HepG2 (cell line): ENCODE measurements at regions not wholly inside any gene's neighbourhood (a gene's known extent, or its start where the extent isn't known, plus 50 kb on each side); places are given as distances from the start of the nearest gene placed in this dataset.

Experiments used
- CAMTA2 ChIP-seq: sonication (generic); formaldehyde crosslinking; IDR thresholded peaks from 2 replicates; pipeline ENCODE4 v1.4.0; 2020; ENCODE audit warnings: mild to moderate bottlenecking, missing genetic modification reagents, borderline replicate concordance
- CC2D1A ChIP-seq: sonication (generic); formaldehyde crosslinking; IDR thresholded peaks from 2 replicates; pipeline ENCODE4 v1.8.1; 2023; ENCODE audit warnings: mild to moderate bottlenecking, missing genetic modification reagents
- ISL2 ChIP-seq: sonication (generic); formaldehyde crosslinking; IDR thresholded peaks from 2 replicates; pipeline ENCODE4 v1.5.0; 2020; ENCODE audit warnings: missing genetic modification reagents
- KAT7 ChIP-seq: IDR thresholded peaks from 2 replicates; pipeline ENCODE4 v1.6.1; 2018; ENCODE audit warnings: borderline replicate concordance, missing compliant biosample characterization
- KLF11 ChIP-seq: IDR thresholded peaks from 2 replicates; pipeline ENCODE4 v1.6.1; 2016; ENCODE audit warnings: missing compliant biosample characterization
- NONO ChIP-seq, 2 experiments: fragments of 450-650 bp in 1 of 2; sonication (generic) in 1 of 2; formaldehyde crosslinking in 1 of 2; IDR thresholded peaks in 1 of 2; conservative IDR thresholded peaks in 1 of 2; 2 replicates each; pipeline versions ENCODE4 v1.6.1 to v1.8.0; 2017 to 2022; ENCODE audit warnings: mild to moderate bottlenecking in 1 of 2, missing genetic modification reagents in 1 of 2, moderate library complexity in 1 of 2
- SMARCE1 ChIP-seq: fragments of 450-650 bp; IDR thresholded peaks from 2 replicates; pipeline ENCODE4 v1.6.1; 2017; ENCODE audit warnings: borderline replicate concordance
- TBP ChIP-seq: sonication (generic); formaldehyde crosslinking; IDR thresholded peaks from 2 replicates; pipeline ENCODE4 v1.5.0; 2020; ENCODE audit warnings: missing genetic modification reagents
- ZNF12 ChIP-seq: sonication (generic); formaldehyde crosslinking; IDR thresholded peaks from 2 replicates; pipeline ENCODE4 v1.5.0; 2020; ENCODE audit warnings: missing genetic modification reagents
- ZNF224 ChIP-seq: sonication (generic); formaldehyde crosslinking; IDR thresholded peaks from 2 replicates; pipeline ENCODE4 v1.5.0; 2020; ENCODE audit warnings: mild to moderate bottlenecking, missing genetic modification reagents
- ZNF337 ChIP-seq: sonication (generic); formaldehyde crosslinking; IDR thresholded peaks from 2 replicates; pipeline ENCODE4 v1.5.1; 2020; ENCODE audit warnings: missing genetic modification reagents, low read depth, mild to moderate bottlenecking, borderline replicate concordance
- ZNF33A ChIP-seq: sonication (generic); formaldehyde crosslinking; IDR thresholded peaks from 2 replicates; pipeline ENCODE4 v1.5.1; 2020; ENCODE audit warnings: missing genetic modification reagents, mild to moderate bottlenecking, moderate library complexity, borderline replicate concordance
- ZNF549 ChIP-seq: sonication (generic); formaldehyde crosslinking; IDR thresholded peaks from 2 replicates; pipeline ENCODE4 v1.5.0; 2020; ENCODE audit warnings: missing genetic modification reagents
- ZNF556 ChIP-seq: sonication (generic); formaldehyde crosslinking; IDR thresholded peaks from 2 replicates; pipeline ENCODE4 v1.4.0; 2020; ENCODE audit warnings: mild to moderate bottlenecking, missing genetic modification reagents, borderline replicate concordance
- ZNF703 ChIP-seq: sonication (generic); formaldehyde crosslinking; IDR thresholded peaks from 2 replicates; pipeline ENCODE4 v1.5.1; 2020; ENCODE audit warnings: missing genetic modification reagents, mild to moderate bottlenecking, moderate library complexity, borderline replicate concordance
- ZNF772 ChIP-seq: sonication (generic); formaldehyde crosslinking; IDR thresholded peaks from 2 replicates; pipeline ENCODE4 v1.5.0; 2020; ENCODE audit warnings: mild to moderate bottlenecking, missing genetic modification reagents
- ZNF776 ChIP-seq: sonication (generic); formaldehyde crosslinking; IDR thresholded peaks from 2 replicates; pipeline ENCODE4 v1.4.0; 2020; ENCODE audit warnings: mild to moderate bottlenecking, missing genetic modification reagents
- ZNF878 ChIP-seq: sonication (generic); formaldehyde crosslinking; IDR thresholded peaks from 2 replicates; pipeline ENCODE4 v1.8.1; 2023; ENCODE audit warnings: mild to moderate bottlenecking, missing genetic modification reagents, moderate library complexity
- TF ChIP-seq, protein P1 (sequence below): sonication (generic); formaldehyde crosslinking; IDR thresholded peaks from 2 replicates; pipeline ENCODE4 v1.5.0; 2020; ENCODE audit warnings: missing genetic modification reagents
- TF ChIP-seq, protein P2 (sequence below): sonication (generic); formaldehyde crosslinking; IDR thresholded peaks from 2 replicates; pipeline ENCODE4 v1.5.0; 2020; ENCODE audit warnings: mild to moderate bottlenecking, low read depth, missing genetic modification reagents, borderline replicate concordance
- TF ChIP-seq, protein P3 (sequence below): sonication (generic); formaldehyde crosslinking; IDR thresholded peaks from 2 replicates; pipeline ENCODE4 v1.4.0; 2020; ENCODE audit warnings: mild to moderate bottlenecking, missing genetic modification reagents

DNA sequence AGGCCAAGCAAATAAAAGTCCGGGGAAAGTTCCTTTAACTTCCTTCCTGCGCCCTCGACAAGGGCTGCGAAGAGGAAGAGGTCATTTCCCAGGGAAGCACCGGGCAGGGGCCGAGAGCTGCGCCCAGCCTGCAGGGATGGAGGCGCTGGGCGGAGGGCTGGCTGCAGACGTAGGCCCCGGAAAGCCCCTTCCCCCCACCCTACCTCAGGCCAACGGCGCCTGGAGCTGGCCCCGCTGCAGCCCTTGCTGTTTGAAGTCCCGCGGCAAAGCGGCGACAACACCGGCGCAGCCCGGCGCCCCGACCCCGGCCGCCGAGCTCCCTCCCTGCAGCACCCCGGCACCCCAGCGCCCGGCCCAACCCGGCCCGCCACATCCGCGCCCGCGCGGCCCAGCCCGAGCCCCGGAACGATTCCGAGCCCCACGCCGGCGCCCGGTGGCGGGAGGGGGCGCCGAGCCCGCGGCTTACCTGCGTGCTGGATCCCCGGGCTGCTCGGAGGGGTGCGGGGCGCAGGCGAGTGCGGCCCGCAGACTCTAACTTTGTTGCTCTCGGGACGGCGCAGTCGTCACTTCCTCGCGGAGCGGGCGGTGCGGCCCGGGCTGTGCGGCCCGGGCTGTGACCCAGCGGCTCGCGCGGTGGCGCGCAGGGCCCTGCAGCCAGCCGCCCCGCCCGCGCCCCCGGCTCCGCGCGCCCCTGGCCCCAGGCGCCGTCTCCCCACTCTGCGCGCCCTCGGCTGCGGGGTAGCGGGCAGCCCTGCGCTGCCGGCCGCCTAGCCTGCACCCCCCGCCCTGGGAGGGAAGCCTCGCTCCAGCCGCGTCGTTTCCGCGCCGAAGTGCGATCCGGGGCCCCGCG lies 64.8 kb upstream of the PTGR2 start (continued):
- no peak for TF ChIP-seq CAMTA2 (CRISPR knock-in tag)
- no peak for TF ChIP-seq SMARCE1
- no peak for TF ChIP-seq TBP (CRISPR knock-in tag)
- TF ChIP-seq, protein P1, sequence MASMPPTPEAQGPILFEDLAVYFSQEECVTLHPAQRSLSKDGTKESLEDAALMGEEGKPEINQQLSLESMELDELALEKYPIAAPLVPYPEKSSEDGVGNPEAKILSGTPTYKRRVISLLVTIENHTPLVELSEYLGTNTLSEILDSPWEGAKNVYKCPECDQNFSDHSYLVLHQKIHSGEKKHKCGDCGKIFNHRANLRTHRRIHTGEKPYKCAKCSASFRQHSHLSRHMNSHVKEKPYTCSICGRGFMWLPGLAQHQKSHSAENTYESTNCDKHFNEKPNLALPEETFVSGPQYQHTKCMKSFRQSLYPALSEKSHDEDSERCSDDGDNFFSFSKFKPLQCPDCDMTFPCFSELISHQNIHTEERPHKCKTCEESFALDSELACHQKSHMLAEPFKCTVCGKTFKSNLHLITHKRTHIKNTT (CRISPR knock-in tag) = no peak
- TF ChIP-seq, protein P2, sequence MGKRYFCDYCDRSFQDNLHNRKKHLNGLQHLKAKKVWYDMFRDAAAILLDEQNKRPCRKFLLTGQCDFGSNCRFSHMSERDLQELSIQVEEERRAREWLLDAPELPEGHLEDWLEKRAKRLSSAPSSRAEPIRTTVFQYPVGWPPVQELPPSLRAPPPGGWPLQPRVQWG (CRISPR knock-in tag) = no peak
- TF ChIP-seq KAT7 (CRISPR knock-in tag) = no peak; the same call in 1 of the 2 replicates
- no peak for TF ChIP-seq ZNF33A (CRISPR knock-in tag)
- no peak for TF ChIP-seq ZNF224 (CRISPR knock-in tag)
- TF ChIP-seq ZNF337 = no peak
- no peak for TF ChIP-seq ISL2 (CRISPR knock-in tag)
- TF ChIP-seq, protein P3, sequence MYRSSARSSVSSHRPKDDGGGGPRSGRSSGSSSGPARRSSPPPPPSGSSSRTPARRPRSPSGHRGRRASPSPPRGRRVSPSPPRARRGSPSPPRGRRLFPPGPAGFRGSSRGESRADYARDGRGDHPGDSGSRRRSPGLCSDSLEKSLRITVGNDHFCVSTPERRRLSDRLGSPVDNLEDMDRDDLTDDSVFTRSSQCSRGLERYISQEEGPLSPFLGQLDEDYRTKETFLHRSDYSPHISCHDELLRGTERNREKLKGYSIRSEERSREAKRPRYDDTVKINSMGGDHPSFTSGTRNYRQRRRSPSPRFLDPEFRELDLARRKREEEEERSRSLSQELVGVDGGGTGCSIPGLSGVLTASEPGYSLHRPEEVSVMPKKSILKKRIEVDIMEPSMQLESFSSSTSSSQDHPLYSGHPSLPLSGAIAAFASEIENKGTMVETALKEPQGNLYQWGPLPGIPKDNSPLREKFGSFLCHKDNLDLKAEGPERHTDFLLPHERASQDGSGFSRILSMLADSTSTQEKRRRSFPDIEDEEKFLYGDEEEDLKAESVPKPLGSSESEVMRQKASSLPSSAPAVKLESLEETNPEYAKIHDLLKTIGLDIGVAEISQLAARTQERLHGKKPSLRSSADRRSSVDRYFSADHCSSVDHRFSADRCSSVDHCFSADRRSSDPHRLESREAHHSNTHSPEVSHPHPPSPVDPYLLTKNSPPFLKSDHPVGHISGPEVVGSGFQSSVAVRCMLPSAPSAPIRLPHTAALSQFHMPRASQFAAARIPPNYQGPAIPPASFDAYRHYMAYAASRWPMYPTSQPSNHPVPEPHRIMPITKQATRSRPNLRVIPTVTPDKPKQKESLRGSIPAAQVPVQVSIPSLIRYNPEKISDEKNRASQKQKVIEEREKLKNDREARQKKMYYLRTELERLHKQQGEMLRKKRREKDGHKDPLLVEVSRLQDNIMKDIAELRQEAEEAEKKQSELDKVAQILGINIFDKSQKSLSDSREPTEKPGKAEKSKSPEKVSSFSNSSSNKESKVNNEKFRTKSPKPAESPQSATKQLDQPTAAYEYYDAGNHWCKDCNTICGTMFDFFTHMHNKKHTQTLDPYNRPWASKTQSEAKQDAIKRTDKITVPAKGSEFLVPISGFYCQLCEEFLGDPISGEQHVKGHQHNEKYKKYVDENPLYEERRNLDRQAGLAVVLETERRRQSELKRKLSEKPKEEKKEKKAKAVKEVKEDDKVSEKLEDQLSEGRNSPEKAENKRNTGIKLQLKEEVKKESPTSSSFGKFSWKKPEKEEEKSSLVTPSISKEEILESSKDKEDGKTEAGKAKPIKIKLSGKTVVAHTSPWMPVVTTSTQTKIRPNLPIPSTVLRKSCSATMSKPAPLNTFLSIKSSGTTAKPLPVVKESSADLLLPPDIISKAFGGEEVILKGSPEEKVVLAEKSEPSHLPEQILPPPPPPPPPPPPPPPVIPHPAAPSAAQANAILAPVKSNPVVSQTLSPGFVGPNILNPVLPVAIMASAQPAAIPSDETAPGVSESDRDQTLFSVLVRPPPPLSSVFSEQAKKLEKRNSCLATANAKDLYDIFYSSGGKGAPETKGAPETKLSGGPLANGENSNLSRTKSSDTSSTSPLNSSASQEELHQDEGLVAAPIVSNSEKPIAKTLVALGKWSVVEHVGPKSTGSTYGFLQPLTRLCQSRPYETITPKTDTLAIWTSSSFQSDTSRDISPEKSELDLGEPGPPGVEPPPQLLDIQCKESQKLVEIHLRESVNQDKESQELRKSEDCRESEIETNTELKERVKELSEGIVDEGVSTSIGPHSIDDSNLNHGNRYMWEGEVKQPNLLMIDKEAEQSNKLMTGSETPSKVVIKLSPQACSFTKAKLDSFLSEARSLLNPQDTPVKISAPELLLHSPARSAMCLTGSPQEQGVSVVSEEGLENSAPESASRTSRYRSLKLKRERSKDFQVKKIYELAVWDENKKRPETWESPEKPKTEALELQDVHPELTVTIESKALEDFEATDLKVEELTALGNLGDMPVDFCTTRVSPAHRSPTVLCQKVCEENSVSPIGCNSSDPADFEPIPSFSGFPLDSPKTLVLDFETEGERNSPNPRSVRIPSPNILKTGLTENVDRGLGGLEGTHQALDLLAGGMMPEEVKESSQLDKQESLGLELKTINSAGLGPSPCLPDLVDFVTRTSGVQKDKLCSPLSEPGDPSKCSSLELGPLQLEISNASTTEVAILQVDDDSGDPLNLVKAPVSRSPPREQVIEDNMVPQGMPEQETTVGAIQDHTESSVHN (CRISPR knock-in tag) = no peak
- no peak for TF ChIP-seq ZNF776 (CRISPR knock-in tag)
- no peak for TF ChIP-seq NONO (IDR thresholded peaks at IDR 0.05)
- no peak for TF ChIP-seq NONO (CRISPR knock-in tag; conservative IDR thresholded peaks at IDR 0.05)
- TF ChIP-seq ZNF772 = 0 out of 2 replicates have a peak, but pooled peaks have one; percentile 34
- TF ChIP-seq ZNF12 (CRISPR knock-in tag) = no peak
- no peak for TF ChIP-seq KLF11 (CRISPR knock-in tag)
- no peak for TF ChIP-seq CC2D1A (CRISPR knock-in tag)
- TF ChIP-seq ZNF878 (CRISPR knock-in tag) = no peak
- no peak for TF ChIP-seq ZNF703 (CRISPR knock-in tag)
- TF ChIP-seq ZNF549 (CRISPR knock-in tag) = no peak
- TF ChIP-seq ZNF556 = no peak
